COLO668 (cell line): ENCODE measurements at regions not wholly inside any gene's neighbourhood (a gene's known extent, or its start where the extent isn't known, plus 50 kb on each side); places are given as distances from the start of the nearest gene placed in this dataset.

Experiments used
- DNase-seq: peaks from one replicate; lab custom pipeline; 2025; ENCODE audit not compliant: unreplicated experiment; lab: John Stamatoyannopoulos, UW

DNA sequence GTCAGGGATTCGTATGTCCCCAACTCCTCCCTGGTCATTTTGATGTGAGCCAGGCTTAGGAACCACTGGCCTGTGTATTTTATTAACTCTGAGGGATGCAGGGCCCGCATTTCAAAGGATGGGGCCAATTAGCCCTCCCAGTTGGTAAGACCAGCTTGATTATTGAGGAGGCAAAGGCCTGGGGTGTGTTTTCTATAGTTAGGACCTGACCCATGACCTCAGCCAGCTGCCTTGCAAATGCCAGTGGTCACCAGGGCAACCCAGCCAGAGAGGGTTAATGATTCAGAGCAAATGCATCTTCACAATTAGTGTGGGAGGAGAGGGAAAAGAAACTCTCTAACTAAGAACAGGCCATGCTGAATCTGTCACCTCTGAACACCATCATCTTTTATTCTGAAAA, 835.4 kb downstream of the MAFB start:
- no peak for DNase-seq

DNA sequence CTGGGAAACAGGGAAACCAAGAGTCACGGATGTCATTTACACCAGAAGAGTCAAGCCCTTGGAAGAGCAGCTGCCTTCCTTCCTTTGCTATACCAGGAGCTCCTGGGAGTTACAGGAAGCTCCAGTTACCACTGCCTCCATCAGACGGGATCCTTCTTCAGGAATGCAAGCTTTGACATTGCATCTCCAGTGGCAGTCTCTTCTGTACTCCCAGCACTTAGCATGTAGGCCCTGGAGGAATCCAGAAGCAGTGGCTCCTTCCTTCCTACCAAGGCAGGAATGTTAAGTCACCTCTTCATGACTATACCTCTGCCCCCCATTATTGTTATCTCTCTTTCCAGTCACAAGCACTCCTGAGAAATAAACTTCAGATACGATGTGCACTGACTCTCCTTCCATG, 836.0 kb downstream of the MAFB start:
- no peak for DNase-seq

DNA sequence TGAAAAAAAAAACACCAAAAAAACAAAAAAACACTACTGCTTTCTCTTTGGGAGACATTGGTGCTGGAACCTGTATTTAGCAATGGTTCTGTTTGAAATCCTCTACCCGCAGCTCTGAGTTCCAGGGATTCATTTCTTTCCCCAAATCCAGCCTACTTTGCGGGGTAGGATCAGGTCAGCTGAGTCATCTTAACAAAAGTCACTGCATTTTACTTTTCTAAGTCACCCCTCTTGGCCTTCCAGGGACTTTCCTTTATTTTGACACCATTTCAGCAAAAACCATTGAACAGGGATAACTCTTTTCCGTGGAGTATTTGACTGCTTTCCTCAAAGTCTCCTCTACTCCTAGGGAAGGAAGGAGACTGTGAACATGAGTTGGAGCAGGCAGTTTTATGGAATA, 837.6 kb downstream of the MAFB start:
- DNase-seq: no peak

DNA sequence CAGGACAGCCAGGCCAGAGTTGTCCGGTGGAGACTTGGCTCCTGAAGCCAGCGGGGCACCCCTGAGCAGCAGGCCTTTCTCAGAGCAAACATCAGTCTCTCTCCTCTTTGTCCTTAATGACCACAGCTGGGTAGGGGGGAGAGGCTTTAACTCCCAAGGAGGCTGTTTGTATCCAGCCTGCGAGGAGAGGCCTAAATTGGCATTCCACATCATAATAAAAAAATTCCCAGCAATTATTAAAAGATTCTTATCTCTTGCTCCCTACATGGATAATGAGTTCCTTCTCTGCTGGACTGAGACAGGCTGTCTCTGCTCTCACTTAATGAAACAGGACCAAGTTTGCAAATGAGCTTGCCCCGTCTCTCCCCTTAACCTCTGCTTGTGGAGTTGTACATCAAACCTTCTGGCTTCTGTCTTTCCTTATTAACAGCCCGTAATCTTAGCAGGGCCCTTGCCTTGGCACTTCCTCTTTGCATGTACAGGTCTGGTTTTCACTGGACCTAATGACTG, 838.2 kb downstream of the MAFB start:
- DNase-seq: no peak

DNA sequence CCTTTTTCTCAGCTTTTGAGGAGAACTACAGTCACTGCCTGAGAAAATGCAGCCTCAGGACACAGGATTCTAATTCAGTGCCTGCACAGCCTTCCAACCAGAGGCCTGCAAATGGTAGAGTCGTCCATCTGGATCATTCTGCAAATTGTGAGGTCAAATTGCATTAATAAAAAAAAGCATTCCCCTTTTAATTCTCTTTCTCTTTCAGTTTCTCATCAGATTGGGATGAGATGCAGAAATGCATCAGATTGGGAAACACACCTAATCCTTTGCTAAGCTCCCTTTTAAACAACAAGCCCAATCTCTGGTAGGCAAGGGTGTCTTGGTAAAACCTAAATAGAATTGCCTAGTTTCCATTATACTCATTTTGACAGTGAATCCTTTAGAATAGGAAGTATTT, 838.8 kb downstream of the MAFB start:
- DNase-seq: no peak

DNA sequence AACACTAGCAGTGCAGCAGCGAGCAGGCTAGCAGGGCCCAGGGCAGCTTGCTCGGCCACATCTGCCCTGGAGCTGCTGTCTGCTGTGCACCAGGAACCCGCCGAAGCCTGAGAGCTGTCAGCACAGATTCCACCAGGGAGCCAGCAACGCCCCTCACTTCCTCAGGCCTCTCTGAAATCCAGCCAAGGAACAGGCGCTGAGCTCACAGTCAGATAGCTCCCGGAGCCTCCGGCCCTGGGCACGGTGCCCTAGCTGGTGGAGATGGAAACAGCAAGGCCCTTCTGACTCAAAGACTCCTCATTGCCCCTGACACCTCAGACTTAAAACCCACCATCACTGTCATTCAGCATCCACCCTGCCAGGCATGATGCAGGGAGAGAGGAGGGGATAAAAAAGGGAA, 839.4 kb downstream of the MAFB start:
- DNase-seq: no peak

DNA sequence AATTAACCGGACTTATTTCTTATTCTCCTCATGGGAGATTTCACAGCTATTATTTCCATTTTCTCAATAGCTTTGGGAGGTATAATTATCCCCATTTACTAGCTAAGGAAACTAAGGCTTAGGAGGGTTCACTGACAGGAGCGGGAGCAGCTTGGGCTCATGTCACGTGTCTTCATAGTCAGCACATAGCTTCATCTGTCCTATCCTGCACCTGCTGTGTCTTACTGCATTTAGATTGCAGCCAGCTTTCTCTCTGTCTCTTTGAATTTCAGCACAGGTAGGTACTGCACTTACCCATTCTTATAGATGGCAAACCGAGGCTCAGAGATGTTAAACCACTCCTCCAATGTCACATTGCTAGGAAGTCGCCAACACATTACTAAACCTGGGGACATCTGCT, 839.9 kb downstream of the MAFB start:
- DNase-seq: no peak

DNA sequence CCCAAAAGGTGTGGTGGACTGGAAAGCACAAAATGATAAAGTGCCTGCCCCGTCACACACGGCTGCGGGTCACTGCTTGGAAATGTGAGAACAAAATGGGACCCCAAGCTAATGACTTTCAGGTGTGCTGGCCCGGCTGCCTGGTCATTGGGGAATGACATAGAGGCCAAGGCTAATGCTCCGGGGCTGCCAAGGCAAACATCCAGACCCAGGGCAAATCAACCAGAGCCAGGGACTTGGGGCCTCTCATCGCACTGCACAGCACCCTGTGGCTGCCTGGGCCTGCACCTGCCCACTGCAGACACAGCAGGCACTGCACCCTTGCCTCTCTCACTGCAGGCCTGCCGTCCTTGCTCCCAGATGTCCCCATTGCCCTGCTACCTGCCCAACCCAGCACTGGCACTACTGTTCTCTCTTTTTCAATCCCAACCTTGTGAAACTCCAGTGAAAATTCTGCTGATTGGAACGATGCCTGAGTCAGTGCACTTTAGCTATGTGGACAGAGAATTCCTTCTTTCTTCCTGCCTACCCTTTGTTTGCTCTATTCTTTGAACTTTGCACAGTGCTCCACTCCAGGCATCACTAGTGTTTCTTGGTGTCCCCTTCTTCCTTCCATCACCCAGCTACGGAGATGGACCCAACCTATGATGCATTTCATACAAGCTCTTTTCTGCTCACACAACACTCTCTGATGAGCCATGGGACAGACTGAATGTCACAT, 849.5 kb downstream of the MAFB start:
- no peak for DNase-seq

DNA sequence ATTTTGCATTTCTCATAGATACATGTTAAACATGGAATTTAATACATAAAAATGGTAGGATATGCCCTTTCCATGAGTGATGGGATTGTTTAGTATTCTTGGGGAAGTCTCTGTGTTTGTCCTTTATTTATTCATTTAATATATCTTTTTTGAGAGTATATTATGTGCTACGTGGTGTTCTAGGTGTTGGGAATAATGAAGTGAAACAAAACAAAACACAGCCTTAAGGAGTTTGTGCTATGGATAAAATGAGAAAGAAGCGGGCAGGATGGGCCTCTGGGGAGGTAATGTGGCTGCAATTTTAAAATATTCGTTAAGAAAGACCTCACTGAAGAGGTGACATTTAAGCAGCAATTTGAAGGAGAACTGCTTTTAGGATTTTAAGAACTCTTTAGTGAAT, 851.5 kb downstream of the MAFB start:
- no peak for DNase-seq

DNA sequence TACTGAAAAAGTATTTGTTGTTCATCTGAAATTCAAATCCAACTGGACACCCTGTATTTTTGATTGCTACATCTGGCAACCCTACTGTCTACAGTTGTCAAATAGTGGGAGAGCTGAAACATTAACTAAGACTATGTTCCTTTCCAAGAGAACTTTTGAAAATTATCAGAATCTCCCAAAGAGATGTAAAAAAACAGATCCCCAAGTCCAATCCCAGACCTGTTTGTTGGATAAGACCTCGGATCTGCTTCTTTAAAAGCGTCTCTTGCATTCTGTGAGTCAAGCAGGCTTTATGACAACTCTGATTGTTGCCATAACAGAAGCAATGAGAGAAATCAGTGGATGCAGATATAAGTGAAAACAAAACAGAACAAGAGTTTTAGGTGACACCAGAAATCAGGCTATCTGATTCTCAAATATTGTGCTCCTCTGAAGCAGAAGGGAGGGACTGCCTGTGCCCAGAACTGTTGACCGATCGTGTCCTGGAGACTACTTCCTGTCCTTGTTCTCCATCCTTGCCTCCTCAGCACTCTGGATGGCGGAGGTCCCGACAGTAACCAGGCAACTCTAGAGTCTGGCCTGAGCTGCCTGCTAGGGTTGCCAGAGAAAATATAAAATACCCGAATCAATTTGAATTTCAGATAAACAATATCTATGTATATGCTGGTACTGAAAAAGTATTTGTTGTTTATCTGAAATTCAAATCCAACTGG, 853.8 kb downstream of the MAFB start:
- no peak for DNase-seq

DNA sequence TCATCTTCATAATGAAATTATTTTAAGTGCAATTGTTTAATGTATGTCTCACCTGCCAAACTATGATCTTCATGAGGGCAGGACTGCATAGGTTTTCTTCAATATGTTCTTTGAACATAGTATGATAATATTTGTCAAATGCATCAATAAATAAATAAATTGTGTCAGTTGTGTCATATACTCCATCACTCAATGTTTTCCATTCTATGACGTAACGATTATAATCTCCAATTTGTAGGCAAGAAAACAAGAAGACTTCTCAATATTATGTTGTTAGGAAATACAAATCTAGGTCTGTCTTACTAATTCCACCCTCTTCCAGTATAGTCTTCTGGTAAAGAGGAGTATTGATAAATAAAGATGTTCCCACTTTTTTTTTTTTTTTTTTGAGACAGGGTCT, 858.1 kb downstream of the MAFB start:
- no peak for DNase-seq

DNA sequence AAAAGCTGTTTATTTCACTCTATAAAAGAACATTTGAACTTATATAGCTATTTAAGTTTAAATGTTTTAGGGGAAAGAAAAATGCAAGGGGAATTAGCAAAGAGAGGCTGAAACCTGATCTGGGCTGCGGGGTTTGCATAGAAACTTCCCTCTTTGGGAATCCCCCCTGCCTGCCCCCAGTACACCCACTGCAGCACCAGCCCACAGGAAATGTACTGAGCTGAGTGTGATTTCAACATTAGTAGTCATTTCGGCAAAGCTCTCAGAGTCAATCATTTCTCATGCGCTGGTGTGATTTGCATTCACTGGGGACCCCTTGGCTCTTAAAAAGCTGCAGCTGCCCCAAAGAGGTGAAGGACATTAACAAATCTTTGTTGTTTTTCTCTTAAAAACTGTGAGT, 859.4 kb downstream of the MAFB start:
- no peak for DNase-seq

DNA sequence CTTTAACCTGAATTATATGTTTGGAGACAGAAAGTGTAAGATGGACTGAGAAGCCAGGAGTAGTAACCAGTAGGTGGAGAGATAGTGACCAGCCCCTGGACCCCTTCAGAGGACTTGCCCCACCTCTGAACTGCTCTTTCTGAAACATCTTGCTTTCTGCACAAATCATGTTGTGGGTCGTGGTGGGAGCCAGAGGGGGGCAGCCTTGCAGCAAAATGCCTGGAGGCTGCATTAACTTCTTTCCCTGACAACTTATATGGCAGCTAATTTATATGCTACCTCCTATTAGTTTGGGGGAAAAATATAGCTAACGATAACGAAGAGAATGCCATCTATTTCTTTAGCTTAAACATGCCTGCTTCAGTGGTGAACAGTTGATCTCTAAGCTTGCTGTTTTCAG, 859.8 kb downstream of the MAFB start:
- DNase-seq: no peak

DNA sequence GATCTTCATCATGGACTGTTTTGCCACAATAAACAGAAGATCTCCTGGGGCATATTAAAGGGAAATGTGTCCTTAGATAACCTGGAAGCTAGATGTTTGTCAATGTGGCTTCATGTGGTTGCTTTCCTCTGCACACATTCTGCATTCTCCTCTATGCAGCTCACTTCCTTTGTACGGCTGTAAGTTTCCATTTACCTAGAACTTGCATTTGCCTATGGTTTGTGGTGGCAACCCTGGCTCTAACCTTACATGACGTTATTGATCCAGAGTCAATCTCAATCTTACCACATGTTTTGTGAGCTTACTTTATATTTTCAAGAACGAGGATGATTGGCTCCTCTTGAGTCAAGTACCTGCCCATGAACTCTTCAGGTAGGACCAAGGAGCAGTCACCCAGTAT, 863.1 kb downstream of the MAFB start:
- DNase-seq: no peak

DNA sequence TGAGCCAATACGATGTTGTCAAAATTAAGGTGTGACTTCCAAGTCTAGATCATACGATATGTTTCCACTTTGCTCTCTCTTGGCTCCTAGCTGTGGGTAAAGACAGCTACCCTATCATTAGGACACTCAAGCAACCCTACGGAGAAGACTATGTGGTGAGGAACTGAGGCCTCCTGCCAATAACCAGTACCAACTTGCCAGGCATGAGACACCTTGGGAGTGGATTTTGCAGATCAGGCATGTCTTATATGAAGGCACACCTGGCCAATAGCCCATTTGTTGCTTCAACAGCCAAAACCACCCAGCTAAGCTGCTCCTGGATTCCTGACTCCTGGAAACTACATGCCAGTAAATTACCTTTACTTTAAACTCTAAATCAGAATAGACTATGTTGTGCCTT, 863.4 kb downstream of the DHX35 start:
- no peak for DNase-seq

DNA sequence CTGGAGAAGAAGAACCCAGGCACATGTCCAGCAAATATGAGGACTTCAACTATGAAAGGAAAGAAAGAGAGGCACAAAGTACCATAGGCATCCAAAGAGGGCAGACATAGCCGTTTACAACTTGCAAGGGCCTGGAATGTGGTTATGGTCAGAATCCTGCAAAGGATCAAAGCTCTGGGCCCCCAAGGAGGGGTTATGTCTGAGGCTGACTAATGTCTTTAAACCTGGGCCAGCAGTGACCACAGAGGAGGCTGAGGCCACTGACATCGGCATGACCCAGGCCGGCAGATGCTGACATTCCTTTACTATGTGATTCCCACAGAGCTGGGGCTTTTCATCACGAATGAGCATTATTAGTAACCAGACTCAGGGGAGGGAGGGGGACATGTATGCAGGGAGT, 861.1 kb downstream of the DHX35 start:
- DNase-seq: no peak

DNA sequence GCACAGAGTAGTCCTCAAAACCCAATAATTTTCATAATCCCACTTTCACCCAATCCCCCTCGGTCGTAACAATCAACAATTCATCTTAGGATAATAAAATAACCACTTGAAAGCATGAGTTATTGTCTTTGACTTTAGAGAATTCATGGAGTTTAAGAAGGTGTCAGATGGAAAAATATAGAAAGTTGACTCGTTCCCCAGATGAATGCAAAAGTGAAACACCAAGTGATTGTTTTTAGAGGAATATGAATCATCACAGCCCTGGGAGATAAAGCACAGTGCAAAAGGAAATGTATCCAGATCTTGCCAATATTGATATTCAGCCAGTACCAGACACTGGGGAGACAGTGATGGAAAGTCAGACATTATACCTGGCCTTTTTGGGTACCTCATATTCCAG, 860.5 kb downstream of the DHX35 start:
- no peak for DNase-seq

DNA sequence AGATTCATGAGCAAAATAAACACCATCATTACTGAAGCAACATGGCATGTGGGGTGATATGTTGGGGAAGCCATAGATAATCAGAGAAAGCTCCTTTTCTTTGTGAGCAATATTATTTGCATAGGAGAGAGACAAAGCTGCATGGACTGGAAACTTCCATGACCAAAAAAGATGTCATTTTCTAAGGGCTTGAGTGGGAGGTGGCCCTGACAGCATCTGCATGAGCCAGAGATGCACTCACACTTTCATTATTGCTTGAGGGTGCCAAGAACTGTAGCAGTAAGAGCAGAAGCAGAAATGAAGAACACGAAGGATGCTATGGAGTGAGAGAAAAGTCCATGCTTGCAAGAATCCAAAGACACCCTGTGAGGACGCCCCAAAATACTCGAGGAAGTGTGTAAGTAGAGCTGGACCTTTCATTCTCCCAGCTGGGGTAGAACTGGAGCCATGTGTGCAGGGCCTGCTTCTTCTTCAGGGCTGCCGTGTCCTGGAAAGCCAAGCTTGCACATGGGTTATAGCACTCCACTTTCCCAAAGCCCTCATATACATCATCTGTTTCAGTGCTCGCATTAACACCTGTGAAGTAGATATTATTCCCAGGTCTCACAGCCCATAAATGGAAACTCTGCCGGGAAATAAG, 851.2 kb downstream of the DHX35 start:
- DNase-seq: no peak

DNA sequence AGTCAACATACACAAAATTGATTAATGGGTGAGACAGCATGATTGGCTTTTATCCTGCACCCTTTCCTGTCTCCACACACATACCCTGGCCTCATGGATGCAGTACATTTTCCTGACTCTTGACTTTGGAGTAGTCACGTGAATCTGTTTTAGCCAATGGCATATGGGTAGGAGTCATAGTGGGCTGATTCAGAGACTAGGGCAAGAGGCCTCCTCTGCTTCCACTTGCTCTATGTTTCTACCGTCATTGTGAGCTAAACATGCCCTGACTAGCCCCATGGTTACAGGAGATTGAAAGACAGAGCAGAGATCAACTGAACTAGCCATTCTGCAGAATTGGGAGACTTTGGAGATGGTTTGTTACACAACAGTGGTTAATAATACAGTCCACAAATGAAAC, 850.0 kb downstream of the DHX35 start:
- DNase-seq: no peak

DNA sequence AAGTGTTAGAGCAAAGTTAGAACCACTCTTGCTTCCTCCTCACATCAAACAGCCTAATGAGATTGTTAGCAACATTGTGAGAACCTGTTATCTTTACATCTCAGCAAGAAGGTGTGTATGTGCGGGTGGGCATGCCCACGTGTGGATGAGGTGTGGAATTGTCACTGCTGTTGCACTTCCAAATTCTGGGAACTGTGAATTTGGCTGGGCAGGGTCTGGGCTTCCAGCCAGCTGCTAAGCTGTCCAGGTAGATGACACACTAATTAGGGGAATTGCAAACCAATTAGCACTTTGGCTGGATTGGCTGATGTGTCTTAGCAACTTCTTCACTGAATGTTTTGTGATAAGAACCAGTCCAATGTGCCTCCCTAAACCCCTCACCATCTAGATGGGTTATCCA, 848.2 kb downstream of the DHX35 start:
- no peak for DNase-seq

DNA sequence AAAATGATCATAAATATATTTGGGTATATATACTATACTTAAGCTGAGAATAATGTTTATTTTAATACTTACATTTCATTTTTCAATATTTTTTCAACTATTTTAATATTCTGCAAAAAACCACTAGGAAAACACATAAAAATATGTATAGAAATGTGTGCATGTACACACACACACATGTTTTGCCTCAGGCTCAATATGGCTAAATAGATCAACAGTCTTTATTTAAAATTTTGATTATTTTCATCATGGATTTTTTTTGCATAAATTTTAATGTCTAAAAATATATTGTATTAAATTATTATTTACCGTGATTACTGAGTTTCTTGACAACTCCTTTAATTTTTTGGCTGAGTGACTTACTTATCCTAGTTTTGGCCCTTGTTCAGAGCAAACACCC, 846.5 kb downstream of the DHX35 start:
- DNase-seq: no peak

DNA sequence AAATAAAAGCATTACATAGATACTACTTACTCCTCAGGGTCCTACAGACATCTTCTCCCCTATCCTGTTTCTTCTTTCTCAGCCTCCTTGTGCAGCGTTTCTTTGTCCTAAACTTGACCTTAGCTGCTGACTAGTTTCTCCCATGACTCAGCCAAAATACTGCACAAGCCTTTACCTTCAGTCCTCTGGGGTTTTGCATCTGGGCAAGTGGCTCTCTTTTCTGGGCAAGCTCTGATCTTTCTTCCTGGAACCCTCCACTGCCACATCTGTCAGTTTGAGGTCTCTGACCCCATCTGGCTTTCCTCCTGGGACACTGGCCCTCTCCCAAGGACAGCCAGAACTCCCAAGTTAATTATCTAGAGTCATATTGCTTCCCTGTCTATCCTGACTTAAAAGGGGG, 838.4 kb downstream of the DHX35 start:
- no peak for DNase-seq
